Hepatic stellate cell (primary cell): ENCODE measurements at regions not wholly inside any gene's neighbourhood (a gene's known extent, or its start where the extent isn't known, plus 50 kb on each side); places are given as distances from the start of the nearest gene placed in this dataset.

Source experiments
- DNase-seq: peaks from one replicate; pipeline ENCODE4 v3.0.0; 2011; ENCODE audit warnings: low spot score

GRCh38 chr4:113849771-113850170 is 88.2 kb upstream of the CAMK2D start:
- DNase-seq: no peak

- DNase-seq: no peak
These were observed 86.2 kb upstream of the CAMK2D start for GRCh38 chr4:113847710-113848109.

- DNase-seq: no peak
These were observed 84.9 kb upstream of the CAMK2D start for GRCh38 chr4:113846433-113846832.

GRCh38 chr4:113845138-113845537 is 83.6 kb upstream of the CAMK2D start:
- DNase-seq: no peak

- no peak for DNase-seq
These were observed 82.8 kb upstream of the CAMK2D start for GRCh38 chr4:113844369-113844768.

- DNase-seq: no peak
These were observed 79.3 kb upstream of the CAMK2D start for GRCh38 chr4:113840861-113841260.

- DNase-seq: no peak
These were observed 76.9 kb upstream of the CAMK2D start for GRCh38 chr4:113838460-113838859.

GRCh38 chr4:113837397-113837796 is 75.9 kb upstream of the CAMK2D start:
- peak; percentile 4 for DNase-seq

GRCh38 chr4:113835005-113835404 is 73.5 kb upstream of the CAMK2D start:
- DNase-seq: no peak

- no peak for DNase-seq
These were observed 72.8 kb upstream of the CAMK2D start for GRCh38 chr4:113834298-113834697.

GRCh38 chr4:113832803-113833202 is 71.3 kb upstream of the CAMK2D start:
- no peak for DNase-seq

GRCh38 chr4:113831457-113831856 is 69.9 kb upstream of the CAMK2D start:
- DNase-seq: no peak

GRCh38 chr4:113828702-113829101 is 67.2 kb upstream of the CAMK2D start:
- DNase-seq: no peak

- no peak for DNase-seq
These were observed 65.7 kb upstream of the CAMK2D start for GRCh38 chr4:113827285-113827684.

GRCh38 chr4:113826421-113826820 is 64.9 kb upstream of the CAMK2D start:
- DNase-seq: no peak

- DNase-seq: no peak
These were observed 63.7 kb upstream of the CAMK2D start for GRCh38 chr4:113825272-113825671.

GRCh38 chr4:113824396-113824795 is 62.9 kb upstream of the CAMK2D start:
- no peak for DNase-seq

- no peak for DNase-seq
These were observed 61.7 kb upstream of the CAMK2D start for GRCh38 chr4:113823291-113823659.

- DNase-seq: no peak
These were observed 61.2 kb upstream of the CAMK2D start for GRCh38 chr4:113822555-113823290.

GRCh38 chr4:113821856-113822255 is 60.3 kb upstream of the CAMK2D start:
- no peak for DNase-seq

- DNase-seq: no peak
These were observed 58.6 kb upstream of the CAMK2D start for GRCh38 chr4:113820108-113820507.

GRCh38 chr4:113815826-113816225 is 54.3 kb upstream of the CAMK2D start:
- no peak for DNase-seq

GRCh38 chr4:113811359-113811758 is 49.8 kb upstream of the CAMK2D start:
- no peak for DNase-seq
